GM12878 (cell line): ENCODE measurements at regions not wholly inside any gene's neighbourhood (a gene's known extent, or its start where the extent isn't known, plus 50 kb on each side); places are given as distances from the start of the nearest gene placed in this dataset.

Experiments
- NRF1 ChIP-seq: conservative IDR thresholded peaks from 2 replicates; pipeline ENCODE4 v1.6.1; 2011; ENCODE audit warnings: mild to moderate bottlenecking, low read depth, low read length, improper control_type of control experiment
- TF ChIP-seq, protein P1 (sequence below): fragments of 450-650 bp; IDR thresholded peaks from 2 replicates; pipeline ENCODE4 v1.6.1; 2017; ENCODE audit warnings: mild to moderate bottlenecking, moderate library complexity
- TF ChIP-seq, protein P2 (sequence below): fragments of 450-650 bp; formaldehyde crosslinking; IDR thresholded peaks from 2 replicates; pipeline ENCODE4 v1.5.0; 2022; ENCODE audit warnings: mild to moderate bottlenecking, missing genetic modification characterization
- TF ChIP-seq, protein P3 (sequence below): fragments of 450-650 bp; conservative IDR thresholded peaks from 2 replicates; pipeline ENCODE4 v1.6.1; 2017; ENCODE audit warnings: mild to moderate bottlenecking, moderate library complexity

DNA sequence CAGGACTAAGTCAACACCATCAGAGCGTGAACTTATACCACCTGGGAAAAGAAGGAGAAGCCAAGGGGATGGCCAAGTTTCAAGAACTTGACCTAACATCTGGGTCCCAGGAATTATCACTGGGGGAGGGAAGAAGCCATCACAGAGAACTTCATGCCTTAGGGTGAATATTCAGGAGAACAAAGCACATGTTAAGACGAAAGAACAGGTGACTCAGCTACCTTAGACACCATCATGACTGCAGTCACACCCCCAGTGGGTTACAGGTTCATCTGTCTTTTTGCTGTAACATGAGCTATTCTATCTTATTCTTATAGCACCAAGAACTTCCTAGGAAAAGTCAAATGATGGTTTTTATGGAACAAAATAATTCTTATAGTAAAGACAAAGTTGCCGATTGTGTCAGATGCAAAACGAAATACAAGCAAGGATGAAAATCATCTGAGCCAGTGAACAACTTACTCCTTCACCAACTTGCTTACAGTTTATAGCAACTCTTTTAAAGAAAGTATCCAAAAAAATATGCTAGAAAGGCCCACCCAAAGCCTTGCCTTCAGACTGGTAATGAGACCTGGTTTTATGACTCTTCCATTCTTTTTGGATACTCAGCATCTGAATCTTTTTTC, 72.0 kb downstream of the TPRA1 start (continued):
- TF ChIP-seq, protein P1, sequence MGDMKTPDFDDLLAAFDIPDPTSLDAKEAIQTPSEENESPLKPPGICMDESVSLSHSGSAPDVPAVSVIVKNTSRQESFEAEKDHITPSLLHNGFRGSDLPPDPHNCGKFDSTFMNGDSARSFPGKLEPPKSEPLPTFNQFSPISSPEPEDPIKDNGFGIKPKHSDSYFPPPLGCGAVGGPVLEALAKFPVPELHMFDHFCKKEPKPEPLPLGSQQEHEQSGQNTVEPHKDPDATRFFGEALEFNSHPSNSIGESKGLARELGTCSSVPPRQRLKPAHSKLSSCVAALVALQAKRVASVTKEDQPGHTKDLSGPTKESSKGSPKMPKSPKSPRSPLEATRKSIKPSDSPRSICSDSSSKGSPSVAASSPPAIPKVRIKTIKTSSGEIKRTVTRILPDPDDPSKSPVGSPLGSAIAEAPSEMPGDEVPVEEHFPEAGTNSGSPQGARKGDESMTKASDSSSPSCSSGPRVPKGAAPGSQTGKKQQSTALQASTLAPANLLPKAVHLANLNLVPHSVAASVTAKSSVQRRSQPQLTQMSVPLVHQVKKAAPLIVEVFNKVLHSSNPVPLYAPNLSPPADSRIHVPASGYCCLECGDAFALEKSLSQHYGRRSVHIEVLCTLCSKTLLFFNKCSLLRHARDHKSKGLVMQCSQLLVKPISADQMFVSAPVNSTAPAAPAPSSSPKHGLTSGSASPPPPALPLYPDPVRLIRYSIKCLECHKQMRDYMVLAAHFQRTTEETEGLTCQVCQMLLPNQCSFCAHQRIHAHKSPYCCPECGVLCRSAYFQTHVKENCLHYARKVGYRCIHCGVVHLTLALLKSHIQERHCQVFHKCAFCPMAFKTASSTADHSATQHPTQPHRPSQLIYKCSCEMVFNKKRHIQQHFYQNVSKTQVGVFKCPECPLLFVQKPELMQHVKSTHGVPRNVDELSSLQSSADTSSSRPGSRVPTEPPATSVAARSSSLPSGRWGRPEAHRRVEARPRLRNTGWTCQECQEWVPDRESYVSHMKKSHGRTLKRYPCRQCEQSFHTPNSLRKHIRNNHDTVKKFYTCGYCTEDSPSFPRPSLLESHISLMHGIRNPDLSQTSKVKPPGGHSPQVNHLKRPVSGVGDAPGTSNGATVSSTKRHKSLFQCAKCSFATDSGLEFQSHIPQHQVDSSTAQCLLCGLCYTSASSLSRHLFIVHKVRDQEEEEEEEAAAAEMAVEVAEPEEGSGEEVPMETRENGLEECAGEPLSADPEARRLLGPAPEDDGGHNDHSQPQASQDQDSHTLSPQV: no peak
- no peak for TF ChIP-seq NRF1
- TF ChIP-seq, protein P2, sequence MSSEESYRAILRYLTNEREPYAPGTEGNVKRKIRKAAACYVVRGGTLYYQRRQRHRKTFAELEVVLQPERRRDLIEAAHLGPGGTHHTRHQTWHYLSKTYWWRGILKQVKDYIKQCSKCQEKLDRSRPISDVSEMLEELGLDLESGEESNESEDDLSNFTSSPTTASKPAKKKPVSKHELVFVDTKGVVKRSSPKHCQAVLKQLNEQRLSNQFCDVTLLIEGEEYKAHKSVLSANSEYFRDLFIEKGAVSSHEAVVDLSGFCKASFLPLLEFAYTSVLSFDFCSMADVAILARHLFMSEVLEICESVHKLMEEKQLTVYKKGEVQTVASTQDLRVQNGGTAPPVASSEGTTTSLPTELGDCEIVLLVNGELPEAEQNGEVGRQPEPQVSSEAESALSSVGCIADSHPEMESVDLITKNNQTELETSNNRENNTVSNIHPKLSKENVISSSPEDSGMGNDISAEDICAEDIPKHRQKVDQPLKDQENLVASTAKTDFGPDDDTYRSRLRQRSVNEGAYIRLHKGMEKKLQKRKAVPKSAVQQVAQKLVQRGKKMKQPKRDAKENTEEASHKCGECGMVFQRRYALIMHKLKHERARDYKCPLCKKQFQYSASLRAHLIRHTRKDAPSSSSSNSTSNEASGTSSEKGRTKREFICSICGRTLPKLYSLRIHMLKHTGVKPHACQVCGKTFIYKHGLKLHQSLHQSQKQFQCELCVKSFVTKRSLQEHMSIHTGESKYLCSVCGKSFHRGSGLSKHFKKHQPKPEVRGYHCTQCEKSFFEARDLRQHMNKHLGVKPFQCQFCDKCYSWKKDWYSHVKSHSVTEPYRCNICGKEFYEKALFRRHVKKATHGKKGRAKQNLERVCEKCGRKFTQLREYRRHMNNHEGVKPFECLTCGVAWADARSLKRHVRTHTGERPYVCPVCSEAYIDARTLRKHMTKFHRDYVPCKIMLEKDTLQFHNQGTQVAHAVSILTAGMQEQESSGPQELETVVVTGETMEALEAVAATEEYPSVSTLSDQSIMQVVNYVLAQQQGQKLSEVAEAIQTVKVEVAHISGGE (CRISPR knock-in tag): no peak
- TF ChIP-seq, protein P3, sequence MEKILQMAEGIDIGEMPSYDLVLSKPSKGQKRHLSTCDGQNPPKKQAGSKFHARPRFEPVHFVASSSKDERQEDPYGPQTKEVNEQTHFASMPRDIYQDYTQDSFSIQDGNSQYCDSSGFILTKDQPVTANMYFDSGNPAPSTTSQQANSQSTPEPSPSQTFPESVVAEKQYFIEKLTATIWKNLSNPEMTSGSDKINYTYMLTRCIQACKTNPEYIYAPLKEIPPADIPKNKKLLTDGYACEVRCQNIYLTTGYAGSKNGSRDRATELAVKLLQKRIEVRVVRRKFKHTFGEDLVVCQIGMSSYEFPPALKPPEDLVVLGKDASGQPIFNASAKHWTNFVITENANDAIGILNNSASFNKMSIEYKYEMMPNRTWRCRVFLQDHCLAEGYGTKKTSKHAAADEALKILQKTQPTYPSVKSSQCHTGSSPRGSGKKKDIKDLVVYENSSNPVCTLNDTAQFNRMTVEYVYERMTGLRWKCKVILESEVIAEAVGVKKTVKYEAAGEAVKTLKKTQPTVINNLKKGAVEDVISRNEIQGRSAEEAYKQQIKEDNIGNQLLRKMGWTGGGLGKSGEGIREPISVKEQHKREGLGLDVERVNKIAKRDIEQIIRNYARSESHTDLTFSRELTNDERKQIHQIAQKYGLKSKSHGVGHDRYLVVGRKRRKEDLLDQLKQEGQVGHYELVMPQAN: no peak
